Astrocyte (in vitro differentiated cells and primary cell): ENCODE measurements at regions not wholly inside any gene's neighbourhood (a gene's known extent, or its start where the extent isn't known, plus 50 kb on each side); places are given as distances from the start of the nearest gene placed in this dataset.

Source experiments
- DNase-seq: peaks from one replicate; pipeline ENCODE4 v3.0.0-alpha.2; 2010; ENCODE audit warnings: low read depth
- FAIRE-seq: peaks from 2 replicates; lab custom pipeline; 2011; peaks lifted over from hg19 to GRCh38; lab: Jason Lieb, UNC
- H2AFZ ChIP-seq: 2 replicates; pipeline ENCODE4 v1.6.0; 2012; ENCODE audit warnings: low read depth, low read length, inconsistent platforms
- H3K27ac ChIP-seq: 2 replicates; pipeline ENCODE4 v1.5.1; 2011; ENCODE audit warnings: low read depth, low read length, inconsistent platforms
- H3K27me3 ChIP-seq: 2 replicates; pipeline ENCODE4 v1.6.0; 2011; ENCODE audit warnings: low read length, inconsistent platforms; ENCODE audit not compliant: insufficient read depth
- H3K36me3 ChIP-seq: 2 replicates; pipeline ENCODE4 v1.5.1; 2011; ENCODE audit warnings: low read length, inconsistent platforms; ENCODE audit not compliant: insufficient read depth
- H3K4me1 ChIP-seq: 2 replicates; pipeline ENCODE4 v1.5.1; 2011; ENCODE audit warnings: low read length, inconsistent platforms; ENCODE audit not compliant: insufficient read depth
- H3K4me2 ChIP-seq: 2 replicates; pipeline ENCODE4 v1.6.0; 2012; ENCODE audit warnings: low read length, inconsistent platforms
- H3K4me3 ChIP-seq: 2 replicates; pipeline ENCODE4 v1.5.1; 2011; ENCODE audit warnings: low read depth, mild to moderate bottlenecking, low read length, inconsistent platforms; ENCODE audit not compliant: insufficient read depth
- H3K79me2 ChIP-seq: 2 replicates; pipeline ENCODE4 v1.6.0; 2012; ENCODE audit warnings: mild to moderate bottlenecking, low read length, inconsistent platforms; ENCODE audit not compliant: insufficient read depth
- H3K9ac ChIP-seq: 2 replicates; pipeline ENCODE4 v1.6.0; 2012; ENCODE audit warnings: mild to moderate bottlenecking, low read length, inconsistent platforms
- H3K9me3 ChIP-seq: 2 replicates; pipeline ENCODE4 v1.5.1; 2012; ENCODE audit warnings: low read depth, mild to moderate bottlenecking, low read length, inconsistent platforms; ENCODE audit not compliant: insufficient read depth
- H4K20me1 ChIP-seq: 2 replicates; pipeline ENCODE4 v1.6.0; 2012; ENCODE audit warnings: low read length, inconsistent platforms; ENCODE audit not compliant: insufficient read depth
- H3K27ac Mint-ChIP-seq: one replicate; pipeline ENCODE4 v1.8.0; 2021; ENCODE audit warnings: mild to moderate bottlenecking, mixed read lengths; ENCODE audit not compliant: unreplicated experiment
- H3K27me3 Mint-ChIP-seq: one replicate; pipeline ENCODE4 v1.8.0; 2021; ENCODE audit warnings: low read depth, mixed read lengths; ENCODE audit not compliant: unreplicated experiment
- H3K36me3 Mint-ChIP-seq: one replicate; pipeline ENCODE4 v1.8.0; 2021; ENCODE audit warnings: low read depth, mixed read lengths; ENCODE audit not compliant: unreplicated experiment
- H3K4me1 Mint-ChIP-seq: one replicate; pipeline ENCODE4 v1.8.0; 2021; ENCODE audit warnings: low read depth, mixed read lengths; ENCODE audit not compliant: unreplicated experiment
- H3K4me3 Mint-ChIP-seq: one replicate; pipeline ENCODE4 v1.8.0; 2021; ENCODE audit warnings: mild to moderate bottlenecking, moderate library complexity, mixed read lengths; ENCODE audit not compliant: unreplicated experiment
- H3K9me3 Mint-ChIP-seq: one replicate; pipeline ENCODE4 v1.8.0; 2021; ENCODE audit warnings: mild to moderate bottlenecking, mixed read lengths; ENCODE audit not compliant: unreplicated experiment
- CTCF ChIP-seq: IDR thresholded peaks from 2 replicates; pipeline ENCODE4 v1.5.1; 2011; ENCODE audit warnings: low read depth, mild to moderate bottlenecking, inconsistent platforms, low read length, moderate library complexity; ENCODE audit not compliant: insufficient read depth
- EZH2 ChIP-seq: IDR thresholded peaks from 2 replicates; pipeline ENCODE4 v1.6.1; 2012; ENCODE audit warnings: mild to moderate bottlenecking, low read length, inconsistent platforms; ENCODE audit not compliant: insufficient read depth

- no peaks in the 10 kb centered on the region for H3K36me3 Mint-ChIP-seq
- TF ChIP-seq EZH2 (no peak), CTCF (no peak)
- H3K9ac ChIP-seq = no peak overlapping the region
- H3K36me3 ChIP-seq = no peaks in the 10 kb centered on the region
- H2AFZ ChIP-seq = no peak overlapping the region
- no peaks in the 10 kb centered on the region for H3K79me2 ChIP-seq
- H3K27me3 ChIP-seq = no peaks in the 10 kb centered on the region
- H3K4me3 Mint-ChIP-seq = no peak overlapping the region
- no peak overlapping the region for H3K4me2 ChIP-seq
- H3K4me1 Mint-ChIP-seq = no peaks in the 10 kb centered on the region
- peaks cover 2% of the 10 kb centered on the region for H3K9me3 Mint-ChIP-seq
- FAIRE-seq (no peak), DNase-seq (no peak)
- no peak overlapping the region for H3K27ac Mint-ChIP-seq
- no peak overlapping the region for H3K4me3 ChIP-seq
- no peaks in the 10 kb centered on the region for H4K20me1 ChIP-seq
- H3K9me3 ChIP-seq = no peaks in the 10 kb centered on the region
- no peak overlapping the region for H3K27ac ChIP-seq
- H3K4me1 ChIP-seq = no peaks in the 10 kb centered on the region
- no peaks in the 10 kb centered on the region for H3K27me3 Mint-ChIP-seq
These were observed 442.8 kb upstream of the NECTIN3 start for GRCh38 chr3:110628650-110629301.

GRCh38 chr3:110629917-110630316, 441.7 kb upstream of the NECTIN3 start:
- Mint-ChIP-seq H3K27ac (no peak overlapping the region), H3K4me3 (no peak overlapping the region), H3K36me3 (no peaks in the 10 kb centered on the region), H3K27me3 (no peaks in the 10 kb centered on the region), H3K4me1 (no peaks in the 10 kb centered on the region), H3K9me3 (peaks cover 2% of the 10 kb centered on the region)
- Histone ChIP-seq H2AFZ (no peak overlapping the region), H3K9ac (no peak overlapping the region), H3K4me3 (no peak overlapping the region), H3K79me2 (no peaks in the 10 kb centered on the region), H3K4me2 (no peak overlapping the region), H3K9me3 (no peaks in the 10 kb centered on the region), H4K20me1 (no peaks in the 10 kb centered on the region), H3K4me1 (no peaks in the 10 kb centered on the region), H3K36me3 (no peaks in the 10 kb centered on the region), H3K27ac (no peak overlapping the region), H3K27me3 (no peaks in the 10 kb centered on the region)
- no peak for TF ChIP-seq CTCF
- TF ChIP-seq EZH2 = no peak
- FAIRE-seq (no peak), DNase-seq (no peak)

GRCh38 chr3:110644203-110644602, 427.4 kb upstream of the NECTIN3 start:
- Mint-ChIP-seq H3K4me1 (no peaks in the 10 kb centered on the region), H3K27ac (no peak overlapping the region), H3K36me3 (no peaks in the 10 kb centered on the region), H3K27me3 (no peaks in the 10 kb centered on the region), H3K9me3 (no peaks in the 10 kb centered on the region), H3K4me3 (no peak overlapping the region)
- no peak overlapping the region for H3K4me2 ChIP-seq
- TF ChIP-seq CTCF = no peak
- no peak for TF ChIP-seq EZH2
- FAIRE-seq (no peak), DNase-seq (no peak)
- H3K4me3 ChIP-seq = no peak overlapping the region
- H4K20me1 ChIP-seq = no peaks in the 10 kb centered on the region
- no peak overlapping the region for H2AFZ ChIP-seq
- H3K9me3 ChIP-seq = no peaks in the 10 kb centered on the region
- no peak overlapping the region for H3K9ac ChIP-seq
- H3K79me2 ChIP-seq = no peaks in the 10 kb centered on the region
- no peaks in the 10 kb centered on the region for H3K4me1 ChIP-seq
- no peaks in the 10 kb centered on the region for H3K36me3 ChIP-seq
- no peaks in the 10 kb centered on the region for H3K27me3 ChIP-seq
- H3K27ac ChIP-seq = no peak overlapping the region
